ENCODE measurements at regions not wholly inside any gene's neighbourhood (a gene's known extent, or its start where the extent isn't known, plus 50 kb on each side); places are given as distances from the start of the nearest gene placed in this dataset.

GRCh38 chr13:50353651-50354415 is 338.6 kb downstream of the KCNRG start:
- H3K4me3 ChIP-seq (ENCODE audit: low read length), result no peak overlapping the region
- DNase-seq (ENCODE audit: low read depth), result no peak
- TF ChIP-seq CTCF (conservative IDR thresholded peaks at IDR 0.05; ENCODE audit: low read depth, low read length), result no peak

GRCh38 chr13:50355797-50356196 is 340.6 kb downstream of the KCNRG start:
- H3K4me3 ChIP-seq (ENCODE audit: low read length), result no peak overlapping the region
- no peak for TF ChIP-seq CTCF (conservative IDR thresholded peaks at IDR 0.05; ENCODE audit: low read depth, low read length)
- no peak for DNase-seq (ENCODE audit: low read depth)

GRCh38 chr13:50357136-50357535 is 341.9 kb downstream of the KCNRG start:
- TF ChIP-seq CTCF (conservative IDR thresholded peaks at IDR 0.05; ENCODE audit: low read depth, low read length), result no peak
- H3K4me3 ChIP-seq (ENCODE audit: low read length), result no peak overlapping the region
- DNase-seq (ENCODE audit: low read depth), result no peak

GRCh38 chr13:50357586-50358118 is 342.4 kb downstream of the KCNRG start:
- no peak for TF ChIP-seq CTCF (conservative IDR thresholded peaks at IDR 0.05; ENCODE audit: low read depth, low read length)
- peak; percentile 89 for DNase-seq (ENCODE audit: low read depth)
- H3K4me3 ChIP-seq (ENCODE audit: low read length), result no peak overlapping the region

- no peak for DNase-seq (ENCODE audit: low read depth)
- no peak for TF ChIP-seq CTCF (conservative IDR thresholded peaks at IDR 0.05; ENCODE audit: low read depth, low read length)
- H3K4me3 ChIP-seq (ENCODE audit: low read length), result no peak overlapping the region
These were observed 343.2 kb downstream of the KCNRG start for GRCh38 chr13:50358231-50359040.

GRCh38 chr13:50359041-50359367 is 343.8 kb downstream of the KCNRG start:
- H3K4me3 ChIP-seq (ENCODE audit: low read length), result no peak overlapping the region
- TF ChIP-seq CTCF (conservative IDR thresholded peaks at IDR 0.05; ENCODE audit: low read depth, low read length), result no peak
- no peak for DNase-seq (ENCODE audit: low read depth)
